ENCODE measurements at regions not wholly inside any gene's neighbourhood (a gene's known extent, or its start where the extent isn't known, plus 50 kb on each side); places are given as distances from the start of the nearest gene placed in this dataset.

DNA sequence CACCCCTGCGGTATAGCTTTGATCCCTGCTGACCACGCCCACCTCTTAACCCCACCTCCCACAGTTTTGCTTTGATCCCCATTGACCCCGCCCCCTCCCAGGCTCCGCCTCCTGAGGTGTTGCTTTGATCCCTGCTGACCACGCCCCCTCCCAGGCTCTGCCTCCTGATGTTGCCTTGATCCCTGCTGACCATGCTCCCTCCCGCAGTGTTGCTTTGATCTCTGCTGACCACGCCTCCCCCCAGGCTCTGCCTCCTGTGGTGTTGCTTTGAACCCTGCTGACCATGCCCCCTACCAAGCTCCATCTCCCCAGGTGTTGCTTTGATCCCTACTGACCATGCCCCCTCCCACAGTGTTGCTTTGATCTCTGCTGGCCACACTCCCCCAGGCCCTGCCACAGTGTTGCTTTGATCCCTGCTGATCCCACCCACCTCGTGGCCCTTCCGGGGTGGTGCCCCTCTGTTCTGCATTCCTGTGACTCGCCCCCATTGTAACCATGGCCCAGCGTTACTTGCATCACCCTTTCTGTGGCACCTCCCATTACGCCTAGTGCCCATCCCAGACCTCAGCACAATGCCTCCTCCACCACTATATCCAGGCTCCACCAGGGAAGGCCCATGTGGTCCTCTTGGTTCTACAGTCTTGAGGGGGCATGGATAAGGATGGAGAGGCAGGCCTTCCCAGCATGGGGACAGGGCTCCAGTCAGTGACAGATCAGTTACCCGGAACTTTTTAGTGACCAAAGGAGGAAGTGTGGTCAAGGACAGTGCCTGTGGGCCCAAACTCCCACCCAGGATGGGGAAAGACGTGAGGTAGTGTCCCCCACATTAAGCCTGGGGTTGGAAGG, 70.8 kb downstream of the ADRA2C start:
- ChIA-PET CTCF (no interaction called here), POLR2A (no interaction called here)
- peak; percentile 8 for DNase-seq (ENCODE audit: unreplicated experiment)
- H3K9me3 Mint-ChIP-seq (ENCODE audit: unreplicated experiment) = no peaks in the 10 kb centered on the region
- TF ChIP-seq, protein P1, sequence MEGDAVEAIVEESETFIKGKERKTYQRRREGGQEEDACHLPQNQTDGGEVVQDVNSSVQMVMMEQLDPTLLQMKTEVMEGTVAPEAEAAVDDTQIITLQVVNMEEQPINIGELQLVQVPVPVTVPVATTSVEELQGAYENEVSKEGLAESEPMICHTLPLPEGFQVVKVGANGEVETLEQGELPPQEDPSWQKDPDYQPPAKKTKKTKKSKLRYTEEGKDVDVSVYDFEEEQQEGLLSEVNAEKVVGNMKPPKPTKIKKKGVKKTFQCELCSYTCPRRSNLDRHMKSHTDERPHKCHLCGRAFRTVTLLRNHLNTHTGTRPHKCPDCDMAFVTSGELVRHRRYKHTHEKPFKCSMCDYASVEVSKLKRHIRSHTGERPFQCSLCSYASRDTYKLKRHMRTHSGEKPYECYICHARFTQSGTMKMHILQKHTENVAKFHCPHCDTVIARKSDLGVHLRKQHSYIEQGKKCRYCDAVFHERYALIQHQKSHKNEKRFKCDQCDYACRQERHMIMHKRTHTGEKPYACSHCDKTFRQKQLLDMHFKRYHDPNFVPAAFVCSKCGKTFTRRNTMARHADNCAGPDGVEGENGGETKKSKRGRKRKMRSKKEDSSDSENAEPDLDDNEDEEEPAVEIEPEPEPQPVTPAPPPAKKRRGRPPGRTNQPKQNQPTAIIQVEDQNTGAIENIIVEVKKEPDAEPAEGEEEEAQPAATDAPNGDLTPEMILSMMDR (IDR thresholded peaks at IDR 0.05; ENCODE audit: unreplicated experiment) = no peak
- H3K4me1 Mint-ChIP-seq (ENCODE audit: insufficient read depth, unreplicated experiment) = no peaks in the 10 kb centered on the region
- intact Hi-C loops (cut with micrococcal nuclease) = no loop called here
- H3K27me3 Mint-ChIP-seq (ENCODE audit: insufficient read depth, unreplicated experiment) = peaks cover 58% of the 10 kb centered on the region
- no peaks in the 10 kb centered on the region for H3K36me3 Mint-ChIP-seq (ENCODE audit: insufficient read depth, unreplicated experiment)
- BruUV-seq (replicated peaks) = no TSS peak
- no peak overlapping the region for H3K4me3 Mint-ChIP-seq (ENCODE audit: unreplicated experiment)
- H3K27ac Mint-ChIP-seq (ENCODE audit: low read depth, unreplicated experiment) = no peak overlapping the region

DNA sequence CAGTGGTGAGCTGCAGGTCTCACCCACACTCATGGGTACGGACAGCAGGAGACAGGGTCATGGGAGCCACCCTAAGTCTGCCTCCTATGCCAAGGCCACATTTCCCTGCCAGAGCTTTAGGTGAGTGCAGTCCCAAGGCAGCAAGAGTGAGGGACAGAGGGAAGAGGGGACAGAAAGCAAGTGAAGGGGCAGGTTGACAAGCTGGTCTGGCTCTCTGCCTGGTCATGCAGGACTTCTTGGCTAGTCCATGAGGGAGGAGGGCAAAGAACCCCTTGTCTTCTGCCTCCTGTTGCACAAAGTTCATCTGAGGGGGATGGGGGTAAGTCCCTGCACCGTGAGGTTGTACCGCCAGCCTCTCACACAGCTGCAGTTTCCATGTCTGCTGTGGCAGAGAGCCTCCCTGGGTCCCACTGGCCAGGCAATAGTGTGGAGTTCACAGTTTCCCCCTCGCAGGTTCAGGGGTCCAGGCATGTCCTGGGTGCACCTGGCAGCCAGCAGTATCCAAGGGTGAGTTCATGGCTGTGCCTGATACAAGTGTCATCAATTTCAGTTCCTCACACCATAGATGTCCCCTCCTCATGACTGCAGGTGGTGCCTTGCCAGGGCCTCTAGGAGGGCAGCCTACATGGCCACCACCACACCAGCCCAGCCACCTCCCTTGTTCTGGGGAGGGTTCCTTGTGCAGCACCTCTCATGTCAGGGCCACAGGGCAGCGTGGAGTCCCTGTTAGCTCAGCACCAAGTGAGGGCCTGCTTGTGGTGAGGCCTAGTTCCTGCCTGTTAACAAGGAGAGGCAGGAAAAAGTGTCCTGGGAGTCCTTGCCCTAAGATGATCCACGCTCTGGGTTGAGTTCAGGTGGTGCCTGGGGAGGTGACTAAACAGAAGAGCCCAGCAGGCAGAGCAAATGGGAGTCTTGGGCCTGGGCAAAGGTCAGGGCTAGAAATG, 72.5 kb downstream of the ADRA2C start:
- ChIA-PET POLR2A (interaction anchor here (0.6 kb wide), 1 partner anchor 74 kb away, joined by 3 read pairs; no protein-coding TSS in a partner anchor), CTCF (no interaction called here)
- H3K4me3 Mint-ChIP-seq (ENCODE audit: unreplicated experiment) = no peak overlapping the region
- H3K9me3 Mint-ChIP-seq (ENCODE audit: unreplicated experiment) = no peaks in the 10 kb centered on the region
- no TSS peak for BruUV-seq (replicated peaks)
- no peaks in the 10 kb centered on the region for H3K36me3 Mint-ChIP-seq (ENCODE audit: insufficient read depth, unreplicated experiment)
- TF ChIP-seq, protein P1 (IDR thresholded peaks at IDR 0.05; ENCODE audit: unreplicated experiment) = no peak
- intact Hi-C loops (cut with micrococcal nuclease) = no loop called here
- no peak for DNase-seq (ENCODE audit: unreplicated experiment)
- peaks cover 59% of the 10 kb centered on the region for H3K27me3 Mint-ChIP-seq (ENCODE audit: insufficient read depth, unreplicated experiment)
- no peaks in the 10 kb centered on the region for H3K4me1 Mint-ChIP-seq (ENCODE audit: insufficient read depth, unreplicated experiment)
- H3K27ac Mint-ChIP-seq (ENCODE audit: low read depth, unreplicated experiment) = no peak overlapping the region

DNA sequence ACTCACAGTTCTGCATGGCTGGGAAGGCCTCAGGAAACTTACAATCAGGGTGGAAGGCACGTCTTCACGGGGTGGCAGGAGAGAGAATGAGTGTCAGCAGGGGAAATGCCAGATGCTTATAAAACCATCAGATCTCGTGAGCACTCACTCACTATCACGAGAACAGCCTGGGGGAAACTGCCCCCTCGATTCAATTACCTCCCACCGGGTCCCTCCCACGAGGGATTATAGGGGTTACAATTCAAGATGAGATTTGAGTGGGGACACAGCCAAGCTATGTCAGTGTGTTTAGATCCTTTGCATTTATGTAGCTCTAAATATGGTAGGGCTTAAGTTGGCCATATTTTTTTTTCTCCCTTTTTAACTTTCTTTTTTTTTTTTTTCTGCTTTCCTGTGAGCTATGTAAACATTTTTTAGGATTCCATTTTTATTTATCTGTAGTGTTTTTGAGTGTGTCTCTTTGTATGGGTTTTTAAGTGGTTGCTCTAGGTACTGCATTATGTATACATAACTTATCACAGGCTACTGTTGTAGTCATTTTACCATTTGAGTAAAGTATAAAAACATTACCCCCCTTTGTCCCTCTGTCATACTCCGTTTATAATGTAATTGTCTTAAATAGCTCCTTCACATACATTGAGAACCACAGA, 79.0 kb downstream of the ADRA2C start:
- intact Hi-C loops (cut with micrococcal nuclease) = no loop called here
- H3K9me3 Mint-ChIP-seq (ENCODE audit: unreplicated experiment) = no peaks in the 10 kb centered on the region
- no peaks in the 10 kb centered on the region for H3K4me1 Mint-ChIP-seq (ENCODE audit: insufficient read depth, unreplicated experiment)
- BruUV-seq (replicated peaks) = no TSS peak
- ChIA-PET POLR2A (no interaction called here), CTCF (interaction anchor here (0.6 to 0.7 kb wide), 2 partner anchors 11 to 1864 kb away, joined by 3 read pairs; no protein-coding TSS in a partner anchor)
- peaks cover 61% of the 10 kb centered on the region for H3K27me3 Mint-ChIP-seq (ENCODE audit: insufficient read depth, unreplicated experiment)
- H3K4me3 Mint-ChIP-seq (ENCODE audit: unreplicated experiment) = no peak overlapping the region
- TF ChIP-seq, protein P1 (IDR thresholded peaks at IDR 0.05; ENCODE audit: unreplicated experiment) = no peak
- no peaks in the 10 kb centered on the region for H3K36me3 Mint-ChIP-seq (ENCODE audit: insufficient read depth, unreplicated experiment)
- DNase-seq (ENCODE audit: unreplicated experiment) = no peak
- no peak overlapping the region for H3K27ac Mint-ChIP-seq (ENCODE audit: low read depth, unreplicated experiment)
